ENCODE measurements at regions not wholly inside any gene's neighbourhood (a gene's known extent, or its start where the extent isn't known, plus 50 kb on each side); places are given as distances from the start of the nearest gene placed in this dataset.

GRCh38 chr12:59068436-59068835, 148.1 kb upstream of the LRIG3 start:
- no peaks in the 10 kb centered on the region for H3K36me3 ChIP-seq (ENCODE audit: control insufficient read depth, insufficient read depth, low read length)
- H2BK15ac ChIP-seq (ENCODE audit: low read depth, low read length), result no peak overlapping the region
- ATAC-seq (ENCODE audit: low read depth), result no peak
- intact Hi-C loops (cut with micrococcal nuclease) (no loop called here), dilution Hi-C loops (cut with HindIII; ENCODE audit: low sequenced_read_pairs, unreplicated experiment) (no loop called here), in situ Hi-C loops (cut with MboI; ENCODE audit: low sequenced_read_pairs) (no loop called here)
- ChIA-PET POLR2A (ENCODE audit: unreplicated experiment) (no interaction called here), CTCF (no interaction called here)
- H3K4ac ChIP-seq (ENCODE audit: low read depth, low read length), result no peak overlapping the region
- H2BK20ac ChIP-seq (ENCODE audit: low read depth, low read length), result peak overlapping the region; percentile 68; the same call in 1 of the 2 replicates
- H2AK9ac ChIP-seq (replicated peaks; ENCODE audit: low read depth, low read length, poor library complexity), result no peak overlapping the region
- H3K9me1 ChIP-seq (ENCODE audit: insufficient read depth, low read length), result no peaks in the 10 kb centered on the region
- no peak overlapping the region for H3K27ac ChIP-seq (ENCODE audit: insufficient read depth, low read length)
- no peak overlapping the region for H3K9ac ChIP-seq (ENCODE audit: low read depth, low read length)
- no CpG with 5 or more reads among the region's 3 CpGs for WGBS, 2 experiments (ENCODE audit: extremely low coverage in 2 of 2, insufficient read length in 1 of 2)
- no peak overlapping the region for H4K91ac ChIP-seq (ENCODE audit: insufficient read depth, low read depth, low read length)
- no peak overlapping the region for H3K23ac ChIP-seq (ENCODE audit: low read depth, low read length)
- H2AK5ac ChIP-seq (ENCODE audit: low read depth, low read length), result no peak overlapping the region
- peak overlapping the region; percentile 39; the same call in 1 of the 2 replicates for H3K18ac ChIP-seq (ENCODE audit: low read depth, low read length)
- no peak for DNase-seq
- H3K9me3 ChIP-seq (ENCODE audit: control insufficient read depth, insufficient read depth, low read length), result no peaks in the 10 kb centered on the region
- no peak overlapping the region for H3K56ac ChIP-seq (ENCODE audit: extremely low read depth, insufficient read depth, low read length)
- H2BK5ac ChIP-seq (ENCODE audit: low read depth, low read length, poor library complexity, severe bottlenecking), result no peak overlapping the region
- peak overlapping the region; percentile 33; the same call in 1 of the 2 replicates for H4K5ac ChIP-seq (ENCODE audit: low read depth, low read length)
- BruUV-seq (replicated peaks), result no TSS peak
- peaks cover 3% of the 10 kb centered on the region; the same call in 1 of the 2 replicates for H3K4me1 ChIP-seq (ENCODE audit: control insufficient read depth, insufficient read depth, low read length)
- H3K27me3 ChIP-seq (ENCODE audit: control insufficient read depth, insufficient read depth, low read length), result no peaks in the 10 kb centered on the region
- H3K4me2 ChIP-seq (ENCODE audit: low read depth, low read length), result no peak overlapping the region
- no peak overlapping the region for H4K8ac ChIP-seq (ENCODE audit: low read depth in 2 of 2, low read length in 2 of 2)
- H3K79me1 ChIP-seq (ENCODE audit: low read depth in 1 of 2, low read length in 2 of 2), result no peaks in the 10 kb centered on the region
- TF ChIP-seq RCOR1 (IDR thresholded peaks at IDR 0.05; ENCODE audit: insufficient replicate concordance, low read length) (no peak), FOS (IDR thresholded peaks at IDR 0.05; ENCODE audit: low read depth, low read length) (no peak), RFX5 (IDR thresholded peaks at IDR 0.05; ENCODE audit: low read depth, low read length) (no peak), CTCF (conservative IDR thresholded peaks at IDR 0.05; ENCODE audit: low read depth, low read length) (no peak)
- no peak overlapping the region for H3K14ac ChIP-seq (replicated peaks; ENCODE audit: low read depth, low read length)
- H2AFZ ChIP-seq (replicated peaks; ENCODE audit: low read length, poor library complexity), result no peak overlapping the region
- H3K4me3 ChIP-seq (ENCODE audit: insufficient read depth, low read depth, low read length), result no peak overlapping the region
- no peaks in the 10 kb centered on the region for H4K20me1 ChIP-seq (ENCODE audit: insufficient read depth, low read length)
- H2BK120ac ChIP-seq (ENCODE audit: low read depth, low read length), result no peak overlapping the region

Data from IMR-90 (cell line).